Glomerular visceral epithelial cell (primary cell): ENCODE measurements at regions not wholly inside any gene's neighbourhood (a gene's known extent, or its start where the extent isn't known, plus 50 kb on each side); places are given as distances from the start of the nearest gene placed in this dataset.
"Not testable (repeated sequence)": the region's sequence is repeated elsewhere in the genome, so short reads cannot be mapped to it uniquely, and the experiment has no call there.

Experiments used
- DNase-seq: peaks from one replicate; pipeline ENCODE4 v3.0.0-alpha.2; 2016; ENCODE audit errors: extremely low spot score

DNA sequence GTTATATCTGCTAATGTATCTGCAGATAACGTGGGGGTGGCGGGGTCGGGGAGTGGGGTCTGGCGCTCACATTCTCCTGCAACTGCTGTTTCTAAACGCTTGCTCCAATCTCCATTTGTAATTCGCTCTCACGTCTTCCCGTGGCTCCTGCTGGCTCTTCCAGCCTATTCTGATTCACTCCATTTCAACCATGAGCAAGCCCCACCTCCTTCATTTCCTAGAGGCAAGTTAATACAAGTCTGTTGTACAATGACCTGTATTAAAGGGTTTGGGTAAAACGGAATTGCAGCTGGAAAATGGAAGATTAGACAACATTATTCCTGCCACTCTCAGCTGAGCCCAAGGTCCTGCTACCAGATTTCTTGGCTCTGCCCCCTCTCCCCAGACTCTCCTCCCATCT lies 132.3 kb downstream of the CSNK2A3 start:
- DNase-seq, result no peak

DNA sequence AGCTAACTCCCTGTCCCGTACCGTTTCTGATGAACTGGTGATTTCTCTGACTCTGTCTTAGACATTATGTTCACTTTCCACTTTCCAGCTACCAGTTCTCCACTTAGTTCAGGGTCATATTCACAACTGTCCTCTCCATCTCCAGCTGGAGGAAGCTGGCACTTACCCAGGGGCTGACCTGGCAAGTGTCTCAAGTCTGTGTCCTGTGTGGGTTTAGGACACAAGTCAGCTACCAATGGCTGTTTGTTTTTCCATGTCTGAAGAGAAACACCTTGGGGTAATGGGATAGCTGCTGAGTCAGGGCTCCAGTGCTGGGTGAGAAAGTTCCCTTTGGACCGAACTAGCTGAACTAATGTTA lies 134.4 kb downstream of the CSNK2A3 start:
- no peak for DNase-seq

DNA sequence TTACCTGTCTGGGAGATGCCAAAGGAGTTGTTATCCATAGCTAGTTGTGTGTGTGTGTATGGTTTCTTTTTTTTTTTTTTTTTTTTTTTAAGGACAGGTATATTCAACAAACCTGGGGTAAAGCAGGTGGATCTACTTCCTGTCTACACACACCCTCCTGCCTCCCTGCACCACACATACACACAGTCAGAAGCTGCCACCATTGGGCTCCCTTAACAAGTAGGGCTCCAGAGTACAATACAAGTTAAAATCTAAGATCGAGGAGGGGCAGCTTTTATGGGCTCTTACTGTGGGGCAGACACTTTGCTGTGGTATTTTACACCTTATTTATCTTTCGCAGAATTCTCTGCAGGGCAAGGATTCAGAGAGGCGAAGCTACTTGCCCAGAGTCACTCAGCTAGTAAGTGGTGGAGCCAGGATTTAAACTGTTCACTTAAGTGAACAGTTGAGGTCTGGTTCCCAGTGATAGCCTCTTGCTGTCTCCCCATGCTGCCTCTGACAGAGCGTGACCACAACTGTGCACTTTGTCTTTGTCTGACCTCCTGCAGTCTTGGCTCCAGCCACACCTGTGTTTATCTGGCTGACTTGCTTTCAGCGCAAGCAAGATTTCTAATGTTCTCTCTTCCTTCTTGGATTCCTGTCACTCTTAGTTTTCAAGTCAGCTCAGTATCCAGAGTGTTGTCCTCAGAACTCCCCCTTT lies 135.0 kb downstream of the CSNK2A3 start:
- peak; percentile 1 for DNase-seq

DNA sequence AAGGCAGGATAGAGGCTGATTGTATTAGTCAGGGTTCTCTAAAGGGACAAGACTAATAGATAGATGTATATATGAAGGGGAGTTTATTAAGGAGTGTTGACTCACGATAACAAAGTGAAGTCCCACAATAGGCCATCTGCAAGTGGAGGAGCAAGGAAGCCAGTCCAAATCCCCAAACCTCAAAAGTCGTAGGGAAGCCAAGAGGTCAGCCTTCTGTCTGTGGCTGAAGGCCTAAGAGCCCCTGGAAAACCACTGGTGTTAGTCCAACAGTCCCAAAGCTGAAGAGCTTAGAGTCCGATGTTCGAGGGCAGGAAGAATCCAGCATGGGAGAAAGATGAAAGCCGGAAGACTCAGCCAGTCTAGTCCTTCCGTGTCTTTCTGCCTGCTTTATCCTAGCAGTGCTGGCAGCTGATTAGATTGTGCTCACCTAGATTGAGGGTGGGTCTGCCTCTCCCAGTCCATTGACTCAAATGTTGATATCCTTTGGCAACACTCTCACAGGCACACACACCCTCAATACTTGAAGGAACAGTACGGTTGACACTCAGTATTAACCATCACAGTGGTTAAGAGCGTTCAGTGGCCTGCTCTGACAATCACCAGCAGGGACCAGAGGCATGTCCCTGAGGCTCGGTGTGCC lies 135.6 kb downstream of the CSNK2A3 start:
- no peak for DNase-seq

DNA sequence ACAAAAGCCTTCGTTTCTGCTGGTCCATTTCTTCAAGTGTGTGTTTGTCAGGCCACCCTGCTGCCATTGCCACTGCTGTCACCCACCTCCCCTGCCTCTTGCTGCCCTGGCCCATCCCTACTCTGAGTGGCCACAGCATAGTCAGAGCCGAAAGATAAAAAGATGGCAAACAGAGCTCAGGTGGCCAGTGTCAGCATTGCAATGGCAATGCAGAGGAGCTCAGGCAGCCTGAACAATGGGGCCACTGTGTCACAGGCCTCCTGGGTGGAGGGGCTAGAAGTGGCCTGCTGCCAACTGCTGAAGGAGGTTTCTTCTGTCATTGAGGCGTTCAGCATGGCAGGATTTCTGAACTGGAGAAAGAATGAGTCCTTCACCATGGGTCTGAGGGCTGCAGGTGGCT lies 137.1 kb downstream of the CSNK2A3 start:
- no peak for DNase-seq

DNA sequence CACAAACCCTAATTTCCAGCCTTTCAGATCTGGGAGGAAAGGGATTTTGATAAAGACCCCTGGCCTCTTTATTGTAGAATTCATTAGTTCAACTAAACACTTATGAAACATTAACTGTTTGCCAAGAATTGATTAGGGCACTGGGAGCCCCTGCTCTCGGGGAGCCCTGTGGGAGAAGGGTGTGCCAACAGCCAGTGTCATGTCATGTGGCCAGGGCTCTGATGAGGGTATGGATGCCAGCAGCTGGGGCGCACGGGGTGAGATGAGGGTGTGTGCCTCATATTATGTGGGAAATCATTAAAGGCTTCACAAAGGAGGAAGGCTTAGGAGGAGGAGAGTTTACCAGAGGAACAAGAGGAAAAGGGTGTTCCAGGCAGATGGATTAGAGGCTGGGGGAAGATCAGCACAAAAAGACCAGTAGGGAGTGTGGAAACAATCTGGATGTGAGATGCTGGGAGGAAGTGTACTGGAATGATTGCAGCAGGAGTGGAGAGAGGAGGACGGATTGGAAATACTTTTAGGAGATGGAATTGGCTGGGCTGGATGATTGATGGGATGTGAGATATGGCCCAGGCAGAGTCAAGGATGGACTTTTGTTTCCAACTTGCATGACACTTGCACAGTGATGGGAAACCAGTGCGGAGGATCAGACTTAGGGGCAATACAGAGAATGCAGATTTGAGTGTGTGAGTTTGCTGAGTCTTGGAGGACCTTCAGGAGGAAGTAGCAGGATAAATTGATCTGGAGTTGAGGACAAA lies 137.8 kb downstream of the CSNK2A3 start:
- no peak for DNase-seq

DNA sequence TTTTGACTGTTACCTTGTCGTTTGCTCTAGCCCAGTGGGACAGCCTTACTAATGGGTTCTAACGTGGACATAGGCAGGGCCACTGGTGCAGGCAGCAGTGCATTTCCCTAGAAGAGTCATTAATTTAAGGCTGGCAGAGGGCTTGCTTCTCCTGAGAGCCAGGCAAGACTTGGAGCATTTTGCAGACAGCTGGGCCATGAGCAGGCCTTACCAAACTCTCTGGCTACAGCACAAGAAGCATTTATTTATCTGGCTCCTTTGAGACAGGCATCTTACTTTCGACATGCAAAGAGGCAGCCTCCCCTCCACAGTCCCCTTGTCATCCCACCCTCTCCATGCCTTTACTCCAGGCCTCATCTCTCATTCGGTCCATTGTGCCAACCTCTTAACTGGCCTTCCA lies 139.9 kb downstream of the CSNK2A3 start:
- DNase-seq, result no peak

DNA sequence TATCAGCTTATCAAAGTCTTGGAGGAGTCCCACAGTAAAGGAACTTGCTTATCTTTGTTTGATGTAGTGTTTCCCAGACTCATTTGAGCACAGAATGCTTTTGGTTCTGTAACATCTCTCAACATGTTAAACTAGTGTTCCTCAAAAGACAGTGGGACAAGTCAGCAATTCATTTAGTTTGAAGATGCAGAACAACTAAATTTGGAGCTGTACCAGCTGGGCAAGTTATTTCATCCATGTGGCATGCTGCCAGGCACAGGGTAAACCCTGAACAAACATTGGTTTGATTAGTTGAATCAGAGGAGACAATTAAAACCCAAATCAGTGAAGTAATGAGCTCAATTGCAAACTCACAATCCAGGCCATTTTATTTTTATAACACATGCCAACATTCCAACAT lies 141.2 kb downstream of the CSNK2A3 start:
- DNase-seq, result no peak

DNA sequence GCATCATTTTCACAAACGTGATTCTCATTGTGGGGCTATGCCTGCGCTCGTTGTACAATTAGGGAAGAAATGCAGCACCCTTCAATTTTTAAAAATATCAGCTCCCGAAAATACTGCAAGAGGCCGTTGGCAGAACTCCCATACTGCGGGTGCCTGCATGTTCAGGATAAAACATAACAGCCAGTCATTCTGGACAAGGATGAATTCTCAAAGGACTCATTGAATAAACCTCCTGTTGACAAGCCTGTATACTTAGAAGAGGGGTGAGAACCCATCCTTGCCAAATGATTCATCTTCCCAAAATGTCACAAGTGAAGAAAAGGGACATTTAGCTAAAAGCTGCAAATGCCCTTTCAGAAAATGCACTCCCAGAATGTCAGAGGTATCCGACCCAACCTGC lies 141.9 kb downstream of the CSNK2A3 start:
- DNase-seq, result no peak

DNA sequence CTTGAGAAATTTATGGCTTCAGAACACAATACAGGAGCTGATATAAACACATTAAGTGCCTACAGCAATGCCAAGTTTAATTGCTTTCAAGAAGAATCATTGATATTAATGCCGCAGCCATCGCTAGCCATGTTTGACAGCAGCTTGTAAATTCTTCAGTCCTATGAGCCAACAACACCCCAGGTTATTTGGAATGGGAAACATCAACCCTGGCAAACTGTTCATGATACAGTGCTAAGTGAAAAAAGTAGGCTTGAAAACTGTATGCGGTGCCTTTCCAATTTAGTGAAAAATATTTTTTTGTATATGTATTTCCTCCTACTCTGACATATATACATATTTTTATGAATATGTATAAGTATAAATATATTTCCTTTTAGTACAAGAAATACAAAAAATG lies 142.6 kb downstream of the CSNK2A3 start:
- DNase-seq, result no peak

DNA sequence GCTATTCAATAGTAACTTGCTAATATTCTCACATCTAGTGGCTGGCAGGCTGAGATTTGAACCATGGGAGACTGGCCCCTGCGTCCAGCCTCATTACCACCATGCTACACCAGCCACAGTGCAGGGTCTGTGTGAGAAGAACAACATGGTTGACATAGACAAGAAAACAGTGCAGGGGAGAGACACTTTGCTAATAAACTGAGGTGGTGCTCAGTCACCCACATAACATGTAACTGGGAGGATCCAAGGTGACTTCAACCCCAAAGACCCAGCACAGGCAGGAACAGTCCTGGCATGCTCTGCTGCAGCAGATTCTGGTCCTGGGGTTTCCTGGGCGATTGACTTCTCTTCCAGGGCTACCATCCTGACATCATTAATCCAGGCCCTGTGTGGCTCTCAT lies 143.1 kb downstream of the CSNK2A3 start:
- DNase-seq, result no peak

DNA sequence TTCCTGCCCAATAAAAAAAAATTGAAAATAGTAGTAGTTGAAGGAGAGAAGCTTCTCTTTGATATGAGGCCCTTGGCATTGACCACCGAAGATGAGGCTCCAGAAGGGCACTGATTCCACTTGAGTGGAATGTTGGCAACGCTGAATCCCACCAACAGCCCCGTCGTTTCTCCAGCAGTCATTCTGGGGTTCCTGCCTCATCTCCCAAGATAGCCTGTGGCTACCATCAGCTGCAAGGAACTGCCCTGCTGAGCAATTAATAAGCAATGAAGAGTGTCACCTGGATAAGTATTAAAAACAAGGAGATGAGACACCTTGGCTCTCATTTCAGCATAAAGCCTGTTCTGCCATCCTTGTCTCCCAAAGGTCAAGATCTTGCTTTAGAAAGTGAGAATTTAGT lies 144.1 kb downstream of the CSNK2A3 start:
- no peak for DNase-seq

DNA sequence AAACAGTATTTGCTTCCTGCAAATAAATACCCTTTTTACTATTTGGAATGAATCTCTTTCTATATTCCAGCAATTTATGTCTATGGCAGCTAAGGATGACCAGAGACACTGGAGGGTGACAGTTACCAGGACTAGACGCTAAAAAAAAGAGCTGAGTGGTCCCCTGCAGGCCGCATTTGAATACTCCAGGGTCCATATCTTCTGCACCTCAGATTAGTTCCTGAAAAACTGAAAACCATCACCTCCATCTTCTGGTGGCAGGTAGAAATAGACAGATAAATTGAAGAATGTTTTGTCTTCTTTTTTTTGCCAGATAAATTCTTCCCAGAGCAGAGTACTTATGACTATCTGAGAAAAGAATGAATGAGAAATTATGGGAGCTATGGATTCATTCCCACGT lies 145.6 kb downstream of the CSNK2A3 start:
- no peak for DNase-seq

DNA sequence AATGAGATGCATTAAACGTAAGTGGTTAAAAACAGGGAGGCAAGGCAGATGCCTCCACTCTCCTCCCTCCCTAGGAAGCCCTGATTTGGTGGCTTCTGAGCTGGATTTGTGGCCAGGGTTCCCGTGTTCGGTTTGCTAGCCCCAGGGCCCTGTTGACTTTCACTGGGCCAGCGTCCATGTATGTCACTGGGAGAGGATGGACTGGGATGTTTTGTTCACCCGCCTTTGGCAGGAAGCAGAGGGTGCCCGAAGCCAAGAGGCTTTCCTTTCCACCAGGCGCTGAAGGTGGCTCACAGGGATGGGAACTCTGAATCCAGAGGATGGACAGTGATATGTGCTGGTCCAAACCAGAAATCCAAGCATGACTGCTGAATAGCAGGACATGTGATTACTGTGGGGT lies 146.6 kb downstream of the CSNK2A3 start:
- no peak for DNase-seq

DNA sequence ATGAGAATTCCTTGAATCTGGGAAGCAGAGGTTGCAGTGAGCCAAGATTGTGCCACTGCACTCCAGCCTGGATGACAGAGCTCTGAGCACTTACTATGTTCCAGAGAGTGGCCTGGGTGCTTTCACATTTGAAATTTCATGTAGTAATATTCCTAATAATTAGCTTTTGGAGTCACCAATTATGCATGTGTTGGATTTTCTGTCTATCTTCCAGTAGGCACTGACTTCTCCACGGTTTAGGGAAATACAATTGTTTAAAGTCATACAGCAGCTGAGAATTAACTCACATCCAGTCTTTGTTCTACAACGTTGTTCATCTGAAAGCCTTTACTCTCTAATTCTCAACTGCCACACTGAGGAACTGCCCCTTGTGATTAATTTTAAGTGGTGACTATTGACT lies 150.2 kb downstream of the CSNK2A3 start:
- DNase-seq, result no peak

DNA sequence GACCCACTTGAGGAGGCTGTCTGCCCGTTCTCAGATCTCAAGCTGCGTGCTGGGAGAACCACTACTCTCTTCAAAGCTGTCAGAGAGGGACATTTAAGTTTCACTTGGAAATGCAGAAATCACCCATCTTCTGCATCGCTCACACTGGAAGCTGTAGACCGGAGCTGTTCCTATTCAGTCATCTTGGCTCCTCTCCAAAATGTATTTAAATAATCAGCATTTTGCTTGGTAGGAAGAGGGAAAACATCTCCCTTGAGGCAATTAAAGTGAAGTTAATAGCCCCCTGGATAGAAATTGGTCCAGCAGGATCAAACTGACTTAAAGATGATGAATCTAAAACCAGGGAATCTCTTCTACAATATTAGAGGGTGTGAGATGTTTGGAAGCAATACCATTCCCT lies 151.7 kb downstream of the CSNK2A3 start:
- DNase-seq, result not testable (repeated sequence)

DNA sequence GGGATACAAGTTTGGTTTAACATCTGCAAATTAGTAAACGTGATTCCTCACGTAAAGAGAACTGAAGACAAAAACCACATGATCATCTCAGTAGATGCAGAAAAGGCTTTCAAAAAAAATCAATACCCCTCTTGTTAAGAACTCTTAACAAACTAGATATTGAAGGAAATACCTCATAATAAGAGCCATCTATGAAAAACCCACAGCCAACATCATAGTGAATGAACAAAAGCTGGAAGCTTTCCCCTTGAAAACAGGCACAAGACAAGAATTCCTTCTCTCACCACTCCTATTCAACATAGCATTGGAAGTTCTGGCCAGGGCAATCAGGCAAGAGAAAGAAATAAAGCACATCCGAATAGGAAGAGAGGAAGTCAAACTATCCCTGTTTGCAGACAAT lies 160.5 kb downstream of the CSNK2A3 start:
- no peak for DNase-seq

DNA sequence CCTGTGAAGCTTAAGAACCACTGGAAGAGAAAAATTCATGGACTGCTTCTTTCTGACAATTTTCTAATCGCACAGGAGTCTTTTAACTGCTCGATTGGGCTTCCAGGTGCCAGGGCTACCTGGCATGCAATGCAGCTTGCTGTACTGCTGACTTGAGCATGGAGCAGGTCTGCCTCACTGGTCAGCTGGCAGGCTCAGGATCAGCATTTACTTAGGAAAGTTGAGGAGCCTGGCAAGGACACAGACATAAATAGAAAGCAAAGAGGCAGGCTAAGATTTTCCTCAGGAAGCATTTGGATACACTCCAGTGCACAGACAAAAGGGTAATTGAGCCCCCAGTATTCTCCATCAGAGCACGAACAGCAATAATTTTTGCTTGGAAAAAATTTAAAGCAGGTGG lies 163.5 kb downstream of the CSNK2A3 start:
- DNase-seq, result no peak

DNA sequence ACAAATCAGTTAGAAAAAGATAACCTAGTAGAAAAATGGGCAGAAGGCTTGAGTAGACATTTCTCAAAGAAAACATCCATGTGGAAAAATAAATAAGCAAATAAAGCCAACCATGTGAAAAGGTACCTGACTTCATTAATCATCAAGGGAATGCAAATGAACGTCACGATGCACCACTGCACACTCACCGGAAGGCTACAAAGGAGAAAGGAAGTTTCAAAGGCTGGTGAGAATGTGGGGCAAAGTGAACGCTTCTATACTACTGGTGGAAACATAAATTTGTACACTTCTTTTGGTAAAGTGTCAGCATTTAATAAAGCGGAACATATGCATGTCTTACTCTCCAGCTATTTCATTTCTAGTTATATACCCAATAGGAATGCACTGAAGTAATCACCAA lies 166.8 kb downstream of the CSNK2A3 start:
- no peak for DNase-seq

DNA sequence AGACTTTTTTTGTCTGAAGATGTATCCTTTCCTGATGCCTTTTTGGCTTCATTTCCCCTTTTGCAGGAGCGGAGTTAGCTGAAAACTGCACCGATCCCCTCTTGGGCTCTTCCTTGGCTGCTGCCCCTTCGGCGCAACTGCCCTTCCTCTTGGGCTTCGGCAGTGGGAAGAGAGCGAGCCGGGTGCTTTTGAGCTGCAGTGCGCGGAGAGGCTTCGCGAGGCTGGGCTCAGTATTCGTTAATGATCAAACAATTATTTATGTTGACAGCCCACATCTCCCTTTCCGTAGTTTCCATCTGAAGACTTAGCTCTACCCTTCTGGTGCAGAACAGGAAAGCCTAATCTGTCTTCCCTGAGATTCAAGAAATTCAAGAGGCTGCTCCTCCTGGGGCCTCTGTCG lies 170.8 kb downstream of the CSNK2A3 start:
- no peak for DNase-seq

DNA sequence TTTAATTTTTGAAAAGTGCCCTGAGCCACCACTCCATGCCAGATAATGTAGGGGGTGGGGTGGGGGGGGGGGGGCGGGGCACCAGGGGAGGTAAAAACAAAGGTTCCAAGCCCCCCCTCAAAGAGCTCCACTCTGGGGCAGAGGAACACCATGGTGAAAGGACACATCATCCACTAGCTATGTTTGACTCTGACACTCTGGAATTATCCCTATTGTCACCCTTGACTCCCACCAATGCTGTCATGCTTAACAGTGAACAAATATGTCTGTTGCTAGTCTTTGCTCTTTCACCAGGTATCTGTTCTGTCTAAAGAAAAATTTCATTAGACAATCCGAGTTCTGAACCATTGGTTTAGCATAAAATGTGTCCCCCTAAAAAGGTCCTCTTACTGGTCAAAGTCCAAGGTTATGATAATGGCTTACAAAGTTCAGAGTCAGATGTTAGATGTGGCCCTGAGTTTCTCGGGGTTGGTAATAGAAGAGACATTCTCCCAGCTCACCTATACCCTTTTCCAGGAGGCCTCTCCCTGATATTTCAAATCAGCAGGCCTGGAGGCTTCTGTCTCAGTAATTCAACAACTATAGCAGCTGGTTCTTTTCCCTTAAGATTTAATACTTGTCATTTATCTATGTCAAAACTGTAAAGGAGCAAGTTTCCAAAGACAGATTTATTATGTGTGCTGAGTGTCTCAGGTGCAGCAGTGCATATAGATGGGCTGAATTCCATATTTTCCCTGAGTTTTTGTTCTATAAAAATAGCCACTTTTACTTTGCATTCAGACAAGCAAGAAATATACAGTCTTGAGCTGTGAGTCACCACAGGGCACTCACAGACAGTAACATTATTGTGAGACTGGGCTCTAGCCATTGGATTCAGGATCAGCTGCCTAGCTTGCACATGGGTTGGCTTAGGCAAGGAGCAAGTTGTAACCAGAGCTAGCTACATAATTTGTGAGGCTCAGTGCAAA lies 174.1 kb downstream of the CSNK2A3 start:
- peak; percentile 12 for DNase-seq

DNA sequence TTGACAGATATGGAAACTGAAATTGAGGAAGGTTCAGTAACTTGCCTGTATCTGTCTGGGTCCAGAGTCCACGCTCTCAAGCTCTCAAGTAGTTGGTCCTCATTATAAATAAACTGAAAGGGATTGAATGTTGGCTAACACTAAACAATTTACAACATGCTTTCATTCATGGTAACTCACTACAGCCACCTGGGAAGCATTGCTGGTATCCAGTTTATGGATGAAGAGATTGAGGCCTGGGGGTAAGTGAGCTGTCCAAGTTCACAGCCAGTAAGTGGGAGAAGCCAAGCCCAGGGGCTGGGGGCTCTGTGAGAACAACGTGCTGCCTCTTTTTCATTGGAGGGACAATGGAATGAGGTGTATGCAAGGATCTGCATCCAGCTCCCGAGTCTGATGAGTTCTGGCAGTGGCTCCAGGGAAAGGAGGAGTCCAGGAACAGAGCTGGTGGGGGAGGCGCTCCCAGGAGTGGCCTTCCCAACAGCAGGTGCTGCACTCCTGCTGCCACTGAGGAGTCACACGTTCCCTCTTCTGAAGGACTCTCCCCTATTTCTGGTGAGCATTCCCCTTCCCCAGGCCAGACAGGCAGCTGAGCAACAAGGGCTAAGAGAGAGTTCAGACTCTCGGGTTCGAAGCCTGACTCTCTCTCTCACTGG lies 175.8 kb downstream of the CSNK2A3 start:
- no peak for DNase-seq
